ENCODE measurements at regions not wholly inside any gene's neighbourhood (a gene's known extent, or its start where the extent isn't known, plus 50 kb on each side); places are given as distances from the start of the nearest gene placed in this dataset.

DNA sequence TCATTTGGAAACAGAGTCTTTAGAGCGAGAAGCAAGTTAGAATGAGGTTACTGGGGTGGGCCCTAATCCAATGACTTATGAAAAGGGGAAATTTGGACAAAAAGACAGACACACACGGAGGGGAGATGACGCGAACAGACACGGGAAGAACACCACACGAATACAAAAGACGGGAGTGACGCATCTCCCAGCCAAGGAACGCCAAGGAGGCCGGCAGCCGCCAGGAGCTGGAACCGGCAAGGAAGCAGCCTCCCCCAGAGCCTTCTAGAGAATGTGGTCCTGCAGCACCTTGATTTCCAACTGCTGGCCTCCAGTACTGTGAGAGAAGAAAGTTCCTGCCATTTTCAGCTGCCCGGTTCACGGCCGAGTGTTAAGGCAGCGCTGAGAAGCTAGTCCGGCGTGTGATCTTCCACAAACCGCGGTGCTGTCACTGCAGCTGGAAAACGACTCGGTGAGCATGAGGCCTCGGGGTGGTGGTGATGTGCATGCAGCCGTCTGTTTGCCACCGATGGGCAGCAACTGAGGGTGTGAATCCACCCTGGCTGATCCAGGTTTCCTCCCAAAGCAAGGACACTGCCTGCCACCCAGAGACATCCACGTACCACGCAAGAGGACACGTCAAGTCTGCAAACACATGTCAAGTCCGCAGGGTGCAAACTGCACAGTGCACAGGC is 124.5 kb downstream of the NCOR2 start:
- no peak for DNase-seq

DNA sequence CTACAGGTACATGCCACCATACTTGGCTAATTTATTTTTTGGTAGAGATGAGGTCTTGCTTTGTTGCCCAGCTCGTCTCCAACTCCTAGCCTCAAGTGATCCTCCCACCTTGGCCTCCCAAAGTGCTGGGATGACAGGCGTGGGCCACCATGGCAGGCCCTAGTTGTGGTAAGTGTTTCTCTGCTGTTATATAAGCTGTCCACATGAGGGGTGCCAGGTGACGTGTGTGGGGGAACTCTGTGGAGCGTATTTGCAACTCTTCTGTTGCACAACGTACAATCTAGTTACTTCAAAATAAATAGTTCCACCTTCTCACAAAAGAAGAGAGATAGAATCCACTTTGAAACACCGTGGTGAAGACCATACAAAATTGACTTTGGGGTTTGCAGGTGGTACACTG is 125.1 kb downstream of the NCOR2 start:
- no peak for DNase-seq

DNA sequence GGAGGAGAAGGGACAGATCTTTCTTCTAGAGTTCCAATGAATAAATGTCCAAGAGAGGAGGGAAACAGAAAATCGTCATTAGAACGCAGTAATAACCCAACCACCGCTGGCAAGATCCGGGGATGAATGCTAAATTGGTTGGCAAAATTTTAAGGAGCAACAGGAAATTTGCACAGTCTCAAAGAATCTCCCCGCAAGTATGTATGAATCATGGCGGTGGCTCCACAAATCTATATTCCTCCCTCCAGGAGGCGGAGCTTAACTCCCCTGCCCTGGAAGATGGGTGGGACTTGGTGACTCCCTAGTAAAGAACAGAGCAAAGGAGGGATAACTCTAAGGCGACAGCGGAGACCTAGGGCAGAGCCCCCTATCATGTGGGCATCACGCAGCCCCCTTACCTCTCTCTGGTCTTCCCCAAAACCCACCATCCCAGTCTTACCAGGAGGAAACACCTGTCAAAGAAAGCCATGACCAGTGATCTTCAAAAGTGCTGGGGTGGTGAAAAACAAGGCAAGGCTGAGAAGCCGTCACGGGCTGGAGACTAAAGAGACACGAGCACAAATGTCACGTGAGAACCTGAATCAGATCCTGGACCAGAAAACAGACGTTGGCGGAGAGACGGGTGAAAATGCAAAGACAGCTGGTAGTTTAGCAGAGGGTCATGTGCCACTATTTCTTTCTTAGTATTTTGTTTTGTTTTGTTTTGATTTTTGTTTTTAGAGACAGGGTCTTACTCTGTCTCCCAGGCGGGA is 125.8 kb downstream of the NCOR2 start:
- DNase-seq = no peak

DNA sequence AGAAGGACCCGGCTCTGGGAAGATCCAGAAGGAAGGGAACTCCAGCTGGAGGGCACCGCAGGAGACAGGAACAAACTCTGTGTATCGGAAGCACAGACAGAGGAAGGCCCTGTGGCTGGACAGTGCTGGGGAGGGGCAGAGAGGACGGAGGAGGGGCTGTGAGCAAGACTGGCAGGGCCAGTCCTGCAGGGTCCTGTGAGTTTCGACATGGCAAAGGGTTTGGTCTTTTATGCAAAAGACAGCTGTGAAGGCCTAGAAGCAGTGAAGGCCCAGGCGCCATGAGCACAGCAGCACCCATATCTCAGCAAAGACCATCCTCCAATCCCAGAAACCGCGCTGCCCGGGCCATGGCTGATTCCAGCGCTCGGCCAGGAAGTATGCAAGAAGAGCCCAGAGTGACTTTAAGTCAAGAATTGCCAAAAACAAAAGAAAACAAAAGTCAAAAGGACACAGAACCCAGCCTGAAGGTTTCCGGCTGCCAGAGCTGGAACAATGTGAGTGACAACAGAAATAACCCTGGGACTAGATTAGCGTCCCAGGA is 126.5 kb downstream of the NCOR2 start:
- DNase-seq = no peak

DNA sequence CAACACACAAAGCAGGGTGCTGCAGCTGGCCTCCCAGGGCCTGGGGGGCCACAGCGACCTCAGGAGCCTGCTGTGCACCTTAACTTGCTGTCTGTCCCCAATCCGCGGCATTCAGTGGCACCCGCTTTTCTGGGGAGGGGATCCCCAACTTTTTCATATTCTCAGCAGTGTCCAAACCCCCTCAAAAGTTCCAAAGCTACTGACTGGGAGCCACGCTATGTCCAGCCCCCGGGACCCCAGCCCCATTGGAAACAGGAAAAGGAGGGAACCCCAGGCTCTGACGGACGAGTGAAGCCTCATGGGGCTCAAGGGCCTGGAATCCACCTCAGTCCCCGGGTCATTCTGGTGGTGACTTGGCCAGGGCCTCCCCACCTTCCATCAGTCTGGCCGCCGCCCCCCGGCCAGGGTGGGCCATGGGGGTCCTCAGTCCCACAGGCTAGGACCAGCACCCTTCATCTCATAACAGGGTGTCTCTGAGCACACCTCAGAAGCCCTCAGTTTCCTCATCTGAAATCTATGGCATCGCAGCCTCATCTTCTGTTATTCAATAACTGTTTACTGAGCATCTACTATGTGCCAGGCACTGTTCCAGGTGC is 127.3 kb downstream of the NCOR2 start:
- DNase-seq = no peak

DNA sequence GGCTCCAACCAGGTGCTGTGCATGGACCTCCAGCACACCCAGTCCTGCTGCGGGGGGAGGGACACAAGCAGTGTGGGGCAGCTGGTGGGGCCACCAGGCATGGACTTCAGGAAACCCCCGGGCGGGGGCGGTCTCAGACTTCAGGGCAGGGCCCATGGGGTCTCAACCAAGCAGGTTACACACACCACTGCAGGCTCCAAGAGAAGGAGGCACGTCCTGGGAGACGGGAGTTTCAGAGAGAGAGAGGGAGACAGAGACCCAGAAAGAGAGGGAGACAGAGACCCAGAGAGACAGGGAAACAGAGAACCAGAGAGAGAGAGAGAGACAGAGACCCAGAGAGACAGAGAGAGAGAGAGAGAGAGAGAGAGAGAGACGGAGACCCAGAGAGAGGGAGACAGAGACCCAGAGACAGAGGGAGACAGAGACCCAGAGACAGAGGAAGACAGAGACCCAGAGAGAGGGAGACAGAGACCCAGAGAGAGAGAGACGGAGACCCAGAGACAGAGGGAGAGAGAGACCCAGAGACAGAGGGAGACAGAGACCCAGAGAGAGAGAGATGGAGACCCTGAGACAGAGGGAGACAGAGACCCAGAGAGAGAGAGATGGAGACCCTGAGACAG is 128.9 kb downstream of the NCOR2 start:
- DNase-seq = no peak

DNA sequence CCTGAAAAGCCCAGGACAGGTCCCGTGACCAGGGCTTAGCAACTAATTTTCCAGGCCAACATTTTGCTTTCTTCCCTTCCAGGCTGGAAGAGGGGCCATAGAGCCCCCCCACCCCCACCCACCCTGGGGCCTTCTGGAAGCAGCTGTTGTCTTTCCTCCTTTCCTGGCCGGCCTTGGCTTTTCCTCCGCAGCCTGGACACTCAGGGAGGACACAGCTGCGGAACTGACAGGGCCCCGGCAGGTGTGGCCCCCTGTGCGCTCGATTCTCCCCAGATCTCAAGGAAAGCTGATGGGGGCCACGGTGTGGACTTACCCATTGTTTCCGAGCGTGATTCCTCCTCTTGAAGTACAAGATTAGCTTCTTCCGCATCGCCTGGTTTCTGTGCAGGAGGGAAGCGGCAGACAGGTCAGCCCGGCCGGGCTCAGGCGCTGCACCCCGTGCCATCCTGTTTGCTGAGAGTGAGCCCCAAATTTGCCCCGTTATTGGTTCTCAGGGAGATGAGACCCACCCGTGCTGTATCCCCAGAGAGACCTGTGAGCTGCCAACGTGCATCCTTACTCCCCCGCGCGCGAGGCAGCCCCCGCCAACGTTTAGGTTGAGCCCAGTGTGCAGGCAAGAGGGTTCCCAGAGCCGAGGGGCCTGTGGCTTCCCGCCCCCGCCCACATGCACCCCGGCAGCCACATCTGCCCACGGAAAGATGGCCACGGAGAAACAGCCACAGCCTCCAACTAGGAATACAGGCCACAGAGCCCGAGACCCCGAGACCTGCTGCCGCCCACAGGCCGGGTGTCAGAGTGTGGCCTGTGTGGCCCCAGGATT is 129.6 kb downstream of the NCOR2 start:
- no peak for DNase-seq

DNA sequence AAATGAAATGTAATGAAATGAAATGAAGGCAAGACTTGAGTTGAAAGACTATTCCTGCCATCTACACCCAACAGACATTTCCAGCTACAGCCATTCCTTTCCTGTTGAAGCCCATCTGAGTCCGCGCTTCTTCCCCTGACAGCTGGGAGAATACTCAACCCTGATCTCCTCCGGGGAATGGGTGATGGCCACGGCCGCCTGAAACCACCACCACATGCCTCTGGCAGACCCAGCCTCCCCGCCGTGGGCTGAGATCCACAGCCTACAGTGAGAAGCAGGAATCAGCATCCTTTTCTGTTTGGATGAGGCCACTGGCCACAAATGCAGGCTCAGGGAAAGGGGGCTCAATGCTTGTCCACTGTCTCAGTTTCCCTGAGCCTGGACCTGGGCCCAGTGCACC is 130.3 kb downstream of the NCOR2 start:
- no peak for DNase-seq

DNA sequence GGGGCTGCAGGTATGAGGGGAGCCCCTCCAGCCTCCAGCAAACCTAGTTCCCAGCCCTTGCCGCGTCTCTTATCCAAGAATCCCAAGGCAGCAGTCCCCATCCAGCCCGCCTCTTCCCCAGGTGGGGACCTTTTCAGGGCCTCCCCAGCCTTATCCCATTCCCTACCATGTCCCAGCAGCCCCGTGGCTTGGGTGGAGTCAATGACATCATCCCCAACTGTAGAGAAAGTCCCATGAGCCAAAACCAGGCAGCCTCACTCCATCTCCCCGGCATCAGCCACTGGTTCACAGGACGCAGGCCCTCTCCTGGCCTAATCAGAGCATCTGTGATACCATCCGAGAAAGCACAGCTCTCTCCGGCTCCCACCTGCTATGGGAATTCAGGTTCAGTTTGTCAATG is 131.0 kb downstream of the NCOR2 start:
- DNase-seq = no peak

DNA sequence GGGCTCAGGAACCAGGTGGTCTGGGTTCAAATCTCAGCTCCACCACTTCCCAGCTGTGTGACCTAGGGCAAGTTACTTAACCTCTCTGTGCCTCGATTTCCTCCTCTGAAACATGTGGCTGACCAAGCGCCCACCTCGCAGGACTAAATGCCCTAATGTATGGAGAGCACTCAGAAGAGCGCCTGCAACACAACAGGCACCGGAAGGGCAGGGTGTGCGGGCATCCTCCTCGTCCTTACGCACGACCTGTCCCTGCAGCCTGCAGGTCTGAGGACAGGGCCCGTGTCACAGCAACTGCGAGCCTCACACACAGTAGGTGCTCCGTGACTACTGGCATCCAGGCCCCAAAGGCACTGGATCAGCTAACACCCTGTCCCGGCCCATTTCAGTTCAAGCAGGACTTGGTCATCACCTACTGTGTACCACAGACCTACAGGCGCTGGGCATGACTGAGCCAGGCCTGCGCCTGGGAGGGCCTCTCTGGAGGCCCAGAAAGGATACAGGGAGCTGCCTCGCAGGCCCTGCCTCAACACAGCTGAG is 131.5 kb downstream of the NCOR2 start:
- DNase-seq = no peak

DNA sequence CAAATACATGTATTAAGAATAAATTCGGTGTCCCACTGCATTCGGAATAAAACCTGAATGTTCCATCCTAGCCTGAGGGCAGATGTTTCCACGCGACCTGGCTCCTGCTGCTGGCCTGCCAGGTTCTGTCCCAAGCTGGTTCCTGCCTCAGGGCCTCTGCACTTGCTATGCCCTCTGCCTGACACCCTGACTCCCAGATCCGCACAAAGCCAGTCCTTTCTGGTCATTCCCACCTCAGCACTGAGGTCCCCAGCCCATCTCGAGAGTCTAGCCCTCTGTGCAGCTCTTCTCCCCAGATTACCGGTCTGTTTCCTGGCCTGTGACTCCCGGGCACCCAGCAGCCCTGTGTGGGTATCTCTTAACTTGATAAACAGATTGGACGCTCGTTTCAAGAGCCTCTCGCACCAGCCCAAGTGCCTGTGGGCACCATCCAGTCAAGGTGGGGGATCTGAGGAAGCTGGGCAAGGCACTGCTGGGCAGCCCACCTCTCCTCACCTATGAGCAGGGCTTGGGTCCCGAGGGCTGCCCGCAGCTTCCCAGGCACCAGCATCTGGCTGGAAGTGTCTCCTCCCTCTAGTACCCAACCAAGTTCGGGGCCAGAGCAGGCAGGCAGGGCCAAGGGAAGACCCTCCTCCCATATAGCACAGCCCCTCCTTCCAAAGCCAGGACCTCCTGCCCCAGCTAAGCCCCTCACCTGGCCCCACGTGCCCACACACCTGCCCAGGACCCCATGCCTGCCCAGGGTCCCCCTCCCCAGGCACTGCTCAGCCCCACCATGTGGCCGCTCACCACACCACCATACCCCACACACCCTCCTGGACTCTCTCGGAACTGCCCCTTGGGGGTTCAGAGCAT is 132.2 kb downstream of the NCOR2 start:
- no peak for DNase-seq

DNA sequence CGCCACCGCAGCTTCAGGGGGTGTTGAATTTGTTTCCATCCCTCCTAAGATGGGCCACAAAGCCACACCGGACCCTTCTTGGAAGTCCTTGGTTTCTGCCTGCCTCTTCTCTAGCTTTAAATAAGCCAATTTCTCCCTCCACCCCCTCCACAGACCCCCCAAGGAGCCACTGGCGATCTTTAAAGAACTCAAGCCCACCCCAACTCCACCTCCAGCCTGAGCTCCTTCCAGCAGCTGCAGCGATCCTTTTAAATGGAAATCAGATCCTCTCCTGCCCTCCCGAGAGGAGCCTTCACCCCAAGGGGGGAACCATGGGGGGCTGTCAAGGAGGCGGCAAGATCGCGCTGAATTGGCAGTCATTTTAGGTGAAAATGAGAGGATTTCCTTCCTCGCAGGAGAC is 133.1 kb downstream of the NCOR2 start:
- no peak for DNase-seq

DNA sequence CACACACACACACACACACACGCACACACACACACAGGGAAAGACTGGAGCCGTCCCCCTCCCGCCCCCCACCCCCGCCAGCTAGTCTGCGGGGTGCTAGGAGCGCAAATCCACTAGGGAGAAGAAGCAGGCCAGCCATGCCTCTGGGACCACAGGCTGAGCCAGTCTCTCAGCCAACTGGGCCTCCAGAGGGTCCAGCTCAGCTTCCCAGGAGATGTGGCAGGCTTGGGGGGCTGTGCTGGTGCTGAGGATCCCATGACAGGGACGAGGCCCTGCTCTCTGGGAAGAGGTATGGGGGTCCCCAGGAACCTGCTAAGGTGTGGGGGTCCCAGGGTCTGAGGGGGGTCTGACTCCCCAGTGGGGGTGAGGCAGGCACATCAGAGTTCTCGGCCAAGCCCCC is 133.5 kb downstream of the NCOR2 start:
- DNase-seq = no peak

DNA sequence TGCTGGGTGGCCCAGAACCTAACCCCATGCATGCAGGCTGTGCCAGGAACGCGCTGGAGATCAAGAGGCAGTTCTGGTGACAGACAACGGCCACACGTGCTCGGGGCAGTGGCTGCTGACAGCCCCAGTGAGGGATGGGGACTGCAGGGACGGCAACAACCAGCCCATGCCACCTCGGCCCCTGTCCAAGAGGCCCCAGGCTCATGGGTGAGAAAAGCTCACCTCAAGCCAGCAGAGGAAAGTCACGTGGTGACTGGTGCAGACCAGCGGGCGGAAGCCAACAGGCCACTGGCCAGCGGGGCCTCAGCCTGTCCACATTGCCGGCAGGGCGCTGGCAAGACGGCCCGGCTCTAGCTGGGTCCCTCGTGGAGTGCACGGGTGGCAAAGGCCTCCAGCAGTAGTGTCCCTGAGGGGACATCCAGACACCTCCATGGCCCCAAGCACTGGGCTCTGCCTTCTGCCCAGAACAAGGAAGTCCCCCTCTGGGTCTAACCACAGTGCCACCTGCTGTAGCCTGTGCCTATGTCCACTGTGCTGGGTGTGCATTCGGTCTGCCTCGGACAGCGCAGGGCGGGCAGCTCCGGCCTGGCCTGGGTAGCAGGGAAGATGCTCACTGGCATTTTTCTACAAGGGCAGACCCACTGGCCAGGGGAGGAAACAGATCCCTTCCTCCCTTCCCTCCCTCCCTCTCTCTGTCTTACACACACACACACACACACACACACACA is 134.1 kb downstream of the NCOR2 start:
- no peak for DNase-seq

DNA sequence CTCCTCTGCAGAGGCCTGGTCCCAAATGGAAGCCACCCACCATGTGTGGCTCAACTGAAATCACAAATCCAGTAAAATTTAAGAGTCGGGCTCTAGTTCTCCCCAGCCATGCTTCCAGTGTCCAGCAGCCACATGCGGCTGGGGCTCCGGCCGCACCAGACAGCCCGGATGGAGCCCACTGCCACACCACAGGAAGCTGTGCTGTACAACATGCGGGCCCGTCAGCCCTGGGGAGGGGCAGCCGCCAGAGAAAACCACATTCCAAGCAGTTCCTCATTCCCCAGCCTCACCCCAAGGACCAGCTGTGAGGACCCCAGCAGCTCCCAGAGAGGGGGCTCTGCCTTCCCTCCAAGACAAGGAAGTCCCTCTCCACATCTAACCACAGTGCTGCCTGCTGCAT is 135.0 kb downstream of the NCOR2 start:
- DNase-seq = no peak

DNA sequence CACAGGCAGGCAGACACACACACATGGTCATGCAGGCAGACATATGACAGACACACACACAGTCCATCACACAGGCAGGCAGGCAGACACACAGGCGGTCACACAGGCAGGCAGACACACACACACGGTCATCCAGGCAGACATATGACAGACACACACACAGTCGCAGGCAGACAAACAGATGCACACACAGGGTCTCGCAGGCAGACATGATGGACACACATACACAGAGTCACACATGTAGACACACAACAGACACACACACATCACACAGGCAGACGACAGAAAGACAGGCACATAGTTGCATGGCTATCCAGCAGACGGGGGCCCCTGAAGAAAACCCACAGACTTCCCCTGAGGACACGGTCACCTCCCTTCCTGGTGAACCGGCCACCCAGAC is 135.4 kb downstream of the NCOR2 start:
- no peak for DNase-seq

DNA sequence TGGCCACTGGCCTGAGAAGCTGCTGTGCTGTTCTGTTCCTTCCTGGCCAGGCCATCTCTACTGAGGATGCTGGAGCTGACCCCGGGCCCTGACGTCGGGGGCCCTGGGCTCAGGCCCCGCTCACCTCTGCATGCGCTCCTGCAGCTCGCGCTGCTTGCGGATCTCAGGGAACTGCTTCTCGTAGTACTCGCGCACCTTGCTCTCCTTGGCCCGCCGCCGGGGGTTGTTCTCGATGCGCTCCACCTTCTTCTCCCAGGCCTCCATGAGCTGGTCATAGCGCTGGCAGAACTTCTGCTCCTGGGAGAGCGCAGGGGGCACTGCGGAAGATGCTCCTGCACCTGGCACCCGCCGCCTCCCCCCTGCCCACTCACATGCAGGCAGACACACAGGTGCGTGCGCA is 135.6 kb downstream of the RFLNA start:
- no peak for DNase-seq

DNA sequence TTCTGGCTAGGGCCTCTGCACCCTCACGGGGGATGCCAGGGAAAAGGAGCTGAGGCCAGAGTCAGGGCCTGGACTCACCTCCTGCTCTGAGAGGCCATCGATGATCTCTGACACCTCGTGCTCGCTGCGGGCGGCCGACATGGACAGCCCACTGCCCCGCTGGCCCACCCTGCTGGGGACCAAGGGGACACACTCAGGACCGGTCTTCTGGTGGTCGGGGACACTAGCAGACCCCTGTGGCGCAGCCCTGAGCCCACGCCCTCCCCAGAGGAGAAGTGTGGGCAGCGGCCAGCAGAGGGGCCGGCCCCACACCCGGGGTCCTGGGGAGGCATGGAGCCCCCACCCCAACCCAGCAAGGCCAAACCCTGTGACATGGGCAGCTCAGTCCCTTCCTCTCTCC is 134.6 kb downstream of the RFLNA start:
- DNase-seq = no peak

DNA sequence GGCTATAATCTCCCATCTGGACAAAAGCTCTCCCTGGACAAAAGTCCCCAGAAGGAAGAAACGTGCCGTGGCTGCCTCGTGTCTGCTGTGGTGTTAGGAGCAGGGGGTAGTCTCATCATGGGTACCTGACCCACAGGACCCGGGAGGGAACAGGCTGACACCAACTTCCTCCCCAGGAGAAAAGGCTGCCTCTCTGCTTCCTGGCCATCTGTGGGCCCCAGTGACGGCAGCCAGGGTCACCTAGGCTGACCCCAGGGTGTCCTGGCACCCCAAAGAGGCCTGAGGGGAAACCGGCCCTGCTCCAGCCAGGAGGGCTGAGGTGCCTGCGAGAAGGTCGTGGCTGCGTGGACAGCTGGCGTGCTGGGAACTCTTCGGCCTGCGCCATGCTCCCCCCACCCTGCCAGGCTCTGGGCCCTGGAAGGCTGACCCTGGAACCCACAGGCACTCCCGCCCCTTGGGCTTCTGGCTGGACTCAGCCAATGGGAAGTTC is 133.9 kb downstream of the RFLNA start:
- DNase-seq = no peak

DNA sequence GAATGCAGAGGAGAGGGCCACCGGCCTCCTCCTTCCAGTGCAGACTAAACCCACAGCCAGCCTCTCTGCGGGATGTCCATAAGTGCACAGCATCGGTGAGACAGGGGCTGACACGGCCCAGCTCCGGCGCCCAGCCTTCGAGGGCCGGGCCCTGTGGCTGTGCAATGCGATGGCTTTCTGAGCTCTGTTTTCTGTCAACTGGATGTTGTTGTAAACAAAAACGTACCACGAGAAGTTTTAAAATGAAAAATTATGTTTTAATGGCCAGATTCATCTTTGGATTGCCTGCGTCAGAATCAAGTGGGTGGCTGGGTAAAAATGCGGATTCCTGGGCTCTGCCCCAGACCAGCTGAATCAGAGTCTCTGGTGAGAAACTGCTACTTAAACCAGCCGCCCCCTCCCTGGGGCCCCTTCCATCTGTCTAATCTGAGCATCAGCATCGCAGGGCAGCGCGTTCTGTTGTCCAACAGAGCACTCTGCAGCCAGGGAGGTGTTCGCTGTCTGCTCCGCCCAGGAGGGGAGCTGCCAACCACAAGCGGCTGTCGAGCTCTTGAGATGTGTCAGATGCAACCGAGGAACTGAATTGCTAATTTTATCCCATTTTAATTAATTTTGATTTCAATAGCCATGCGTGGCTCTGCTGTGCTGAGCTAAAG is 133.4 kb downstream of the RFLNA start:
- DNase-seq = no peak

Measured in NCI-H1048 (cell line).